Panc1 (cell line): ENCODE measurements at regions not wholly inside any gene's neighbourhood (a gene's known extent, or its start where the extent isn't known, plus 50 kb on each side); places are given as distances from the start of the nearest gene placed in this dataset.

Source experiments
- ATAC-seq: fragments of 200-7000 bp; cut with Tn5 transposase; 2 replicates; pipeline ENCODE4 v1.9.1; 2020; ENCODE audit warnings: mild to moderate bottlenecking, moderate library complexity
- BruUV-seq: library from RNA; stranded (reverse); fragments of 400-500 nt; replicated peaks from 2 replicates; lab custom pipeline; 2021; lab: Mats Ljungman, UMichigan
- CTCF ChIA-PET: fragments of 300-600 bp; sonication (Branson Sonifier 250); formaldehyde crosslinking; loops from one replicate; lab custom pipeline; 2022; ENCODE audit warnings: antibody characterized with exemption; lab: Charles Lee
- POLR2A ChIA-PET: fragments of 300-600 bp; sonication (Branson Sonifier 250); formaldehyde crosslinking; loops from one replicate; lab custom pipeline; 2022; ENCODE audit warnings: antibody characterized with exemption; lab: Charles Lee
- DNase-seq: peaks from one replicate; pipeline ENCODE4 v3.0.0-alpha.2; 2010; ENCODE audit warnings: low read depth, low spot score
- H3K27ac ChIP-seq: 2 replicates; pipeline ENCODE4 v1.5.1; 2011; ENCODE audit warnings: mild to moderate bottlenecking, low read length, inconsistent platforms
- H3K27me3 ChIP-seq: fragments of 200-500 bp; sonication (Bioruptor generic); 2 replicates; pipeline ENCODE4 v1.6.0; 2014; ENCODE audit warnings: low read length, inconsistent platforms; ENCODE audit not compliant: control insufficient read depth, insufficient read depth
- H3K36me3 ChIP-seq: fragments of 200-500 bp; sonication (Bioruptor generic); 2 replicates; pipeline ENCODE4 v1.5.1; 2014; ENCODE audit warnings: inconsistent platforms, mild to moderate bottlenecking, low read length, moderate library complexity; ENCODE audit not compliant: control insufficient read depth, insufficient read depth
- H3K4me1 ChIP-seq: 2 replicates; pipeline ENCODE4 v1.5.1; 2011; ENCODE audit warnings: inconsistent platforms, mild to moderate bottlenecking, low read length, moderate library complexity; ENCODE audit not compliant: control insufficient read depth, insufficient read depth
- H3K4me3 ChIP-seq, 2 experiments: 2 replicates each; pipeline ENCODE4 v1.5.1; 2011 to 2012; ENCODE audit warnings: low read depth in 2 of 2, low read length in 2 of 2, mild to moderate bottlenecking in 2 of 2, inconsistent platforms in 1 of 2, moderate library complexity in 1 of 2
- H3K9me3 ChIP-seq: fragments of 200-500 bp; sonication (Bioruptor generic); 2 replicates; pipeline ENCODE4 v1.5.1; 2014; ENCODE audit warnings: low read depth, mild to moderate bottlenecking, inconsistent platforms, low read length, moderate library complexity; ENCODE audit not compliant: control insufficient read depth, insufficient read depth
- POLR2AphosphoS5 ChIP-seq: IDR thresholded peaks from 2 replicates; pipeline ENCODE4 v1.6.1; 2012; ENCODE audit warnings: mild to moderate bottlenecking, low read depth, low read length, moderate library complexity
- SIN3A ChIP-seq: IDR thresholded peaks from 2 replicates; pipeline ENCODE4 v1.6.1; 2012; ENCODE audit warnings: low read depth, mild to moderate bottlenecking, low read length, moderate library complexity, borderline replicate concordance; ENCODE audit not compliant: insufficient read depth
- TCF7L2 ChIP-seq: IDR thresholded peaks from 2 replicates; pipeline ENCODE4 v1.6.1; 2011; ENCODE audit warnings: mild to moderate bottlenecking, low read depth, low read length, inconsistent platforms
- in situ Hi-C: cut with HindIII; loops from 2 replicates; pipeline ENCODE4 v1.10.0; 2016; ENCODE audit warnings: low sequenced_read_pairs, low pct_unique_long_range_greater_than_20kb
- intact Hi-C: fragments of 100-400 bp; cut with micrococcal nuclease; formaldehyde crosslinking; loops from one replicate; pipeline ENCODE4 v1.10.0; 2022; ENCODE audit not compliant: unreplicated experiment
- TF ChIP-seq, protein P1 (sequence below): fragments of 450-650 bp; IDR thresholded peaks from 2 replicates; pipeline ENCODE4 v1.5.1; 2017; ENCODE audit warnings: mild to moderate bottlenecking
- TF ChIP-seq, protein P2 (sequence below), 2 experiments: IDR thresholded peaks; 2 replicates each; pipeline ENCODE4 v1.6.1; 2011 to 2012; ENCODE audit warnings: low read depth in 2 of 2, control low read depth in 1 of 2, low read length in 1 of 2, mild to moderate bottlenecking in 1 of 2, moderate library complexity in 1 of 2; ENCODE audit not compliant: insufficient read depth in 1 of 2

DNA sequence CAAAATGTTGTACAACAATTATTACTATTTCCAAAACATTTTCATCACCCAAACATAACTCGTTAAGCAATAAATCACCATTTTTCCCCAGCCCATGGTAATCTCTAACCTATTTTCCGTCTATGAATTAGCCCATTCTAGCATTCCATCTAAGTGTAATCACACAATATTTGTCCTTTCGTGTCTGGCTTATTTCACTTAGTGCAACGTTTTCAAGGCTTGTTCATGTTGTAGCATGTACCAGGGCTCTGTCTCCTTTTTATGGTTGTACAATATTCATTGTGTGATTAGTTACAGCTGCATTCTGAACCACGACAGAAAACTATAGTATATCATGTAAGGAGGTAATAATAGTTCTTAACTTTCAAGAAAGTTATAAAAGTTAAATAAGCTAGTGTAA lies 656.0 kb upstream of the HS3ST1 start:
- H3K36me3 ChIP-seq, result no peaks in the 10 kb centered on the region
- no peaks in the 10 kb centered on the region for H3K27me3 ChIP-seq
- in situ Hi-C loops, result no loop called here
- no peaks in the 10 kb centered on the region for H3K4me1 ChIP-seq
- intact Hi-C loops, result no loop called here
- H3K27ac ChIP-seq, result no peak overlapping the region
- ChIA-PET CTCF (no interaction called here), POLR2A (no interaction called here)
- no peak overlapping the region for H3K4me3 ChIP-seq
- no peak for DNase-seq
- ATAC-seq, result no peak
- no peaks in the 10 kb centered on the region for H3K9me3 ChIP-seq
- TF ChIP-seq SIN3A (no peak), TCF7L2 (no peak), POLR2AphosphoS5 (no peak)
- TF ChIP-seq, protein P1, sequence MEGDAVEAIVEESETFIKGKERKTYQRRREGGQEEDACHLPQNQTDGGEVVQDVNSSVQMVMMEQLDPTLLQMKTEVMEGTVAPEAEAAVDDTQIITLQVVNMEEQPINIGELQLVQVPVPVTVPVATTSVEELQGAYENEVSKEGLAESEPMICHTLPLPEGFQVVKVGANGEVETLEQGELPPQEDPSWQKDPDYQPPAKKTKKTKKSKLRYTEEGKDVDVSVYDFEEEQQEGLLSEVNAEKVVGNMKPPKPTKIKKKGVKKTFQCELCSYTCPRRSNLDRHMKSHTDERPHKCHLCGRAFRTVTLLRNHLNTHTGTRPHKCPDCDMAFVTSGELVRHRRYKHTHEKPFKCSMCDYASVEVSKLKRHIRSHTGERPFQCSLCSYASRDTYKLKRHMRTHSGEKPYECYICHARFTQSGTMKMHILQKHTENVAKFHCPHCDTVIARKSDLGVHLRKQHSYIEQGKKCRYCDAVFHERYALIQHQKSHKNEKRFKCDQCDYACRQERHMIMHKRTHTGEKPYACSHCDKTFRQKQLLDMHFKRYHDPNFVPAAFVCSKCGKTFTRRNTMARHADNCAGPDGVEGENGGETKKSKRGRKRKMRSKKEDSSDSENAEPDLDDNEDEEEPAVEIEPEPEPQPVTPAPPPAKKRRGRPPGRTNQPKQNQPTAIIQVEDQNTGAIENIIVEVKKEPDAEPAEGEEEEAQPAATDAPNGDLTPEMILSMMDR, result no peak
- TF ChIP-seq, protein P2, sequence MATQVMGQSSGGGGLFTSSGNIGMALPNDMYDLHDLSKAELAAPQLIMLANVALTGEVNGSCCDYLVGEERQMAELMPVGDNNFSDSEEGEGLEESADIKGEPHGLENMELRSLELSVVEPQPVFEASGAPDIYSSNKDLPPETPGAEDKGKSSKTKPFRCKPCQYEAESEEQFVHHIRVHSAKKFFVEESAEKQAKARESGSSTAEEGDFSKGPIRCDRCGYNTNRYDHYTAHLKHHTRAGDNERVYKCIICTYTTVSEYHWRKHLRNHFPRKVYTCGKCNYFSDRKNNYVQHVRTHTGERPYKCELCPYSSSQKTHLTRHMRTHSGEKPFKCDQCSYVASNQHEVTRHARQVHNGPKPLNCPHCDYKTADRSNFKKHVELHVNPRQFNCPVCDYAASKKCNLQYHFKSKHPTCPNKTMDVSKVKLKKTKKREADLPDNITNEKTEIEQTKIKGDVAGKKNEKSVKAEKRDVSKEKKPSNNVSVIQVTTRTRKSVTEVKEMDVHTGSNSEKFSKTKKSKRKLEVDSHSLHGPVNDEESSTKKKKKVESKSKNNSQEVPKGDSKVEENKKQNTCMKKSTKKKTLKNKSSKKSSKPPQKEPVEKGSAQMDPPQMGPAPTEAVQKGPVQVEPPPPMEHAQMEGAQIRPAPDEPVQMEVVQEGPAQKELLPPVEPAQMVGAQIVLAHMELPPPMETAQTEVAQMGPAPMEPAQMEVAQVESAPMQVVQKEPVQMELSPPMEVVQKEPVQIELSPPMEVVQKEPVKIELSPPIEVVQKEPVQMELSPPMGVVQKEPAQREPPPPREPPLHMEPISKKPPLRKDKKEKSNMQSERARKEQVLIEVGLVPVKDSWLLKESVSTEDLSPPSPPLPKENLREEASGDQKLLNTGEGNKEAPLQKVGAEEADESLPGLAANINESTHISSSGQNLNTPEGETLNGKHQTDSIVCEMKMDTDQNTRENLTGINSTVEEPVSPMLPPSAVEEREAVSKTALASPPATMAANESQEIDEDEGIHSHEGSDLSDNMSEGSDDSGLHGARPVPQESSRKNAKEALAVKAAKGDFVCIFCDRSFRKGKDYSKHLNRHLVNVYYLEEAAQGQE (IDR thresholded peaks at IDR 0.05; ENCODE audit: insufficient read depth in 1 of 2, low read depth in 2 of 2, low read length in 1 of 2), result no peak
- no TSS peak for BruUV-seq

DNA sequence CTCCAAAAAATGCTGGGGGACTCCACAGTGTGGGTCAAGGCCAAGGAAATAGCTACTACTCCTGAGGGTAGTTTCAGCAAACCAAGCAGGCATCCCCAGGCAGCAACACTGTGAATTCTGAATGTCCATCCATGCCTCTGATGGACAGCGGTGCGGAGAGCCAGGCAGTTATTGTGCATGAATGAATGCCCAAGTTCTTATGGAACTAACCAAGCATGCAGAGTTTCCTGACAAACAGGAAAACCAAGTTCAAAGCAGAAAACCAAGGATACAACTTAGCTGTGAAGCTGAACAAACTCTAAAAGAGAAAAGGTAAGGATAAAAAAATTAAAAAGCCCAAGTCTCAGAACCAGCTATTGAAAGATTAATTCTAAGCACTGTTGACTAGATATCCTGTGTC lies 642.6 kb upstream of the HS3ST1 start:
- Histone ChIP-seq H3K4me3 (no peak overlapping the region), H3K36me3 (no peaks in the 10 kb centered on the region), H3K27ac (no peak overlapping the region), H3K4me1 (no peaks in the 10 kb centered on the region), H3K27me3 (no peaks in the 10 kb centered on the region), H3K9me3 (no peaks in the 10 kb centered on the region)
- ATAC-seq (no peak), DNase-seq (no peak)
- POLR2A ChIA-PET, result no interaction called here
- TF ChIP-seq, protein P1, result no peak
- TF ChIP-seq SIN3A (no peak), POLR2AphosphoS5 (no peak), TCF7L2 (no peak)
- TF ChIP-seq, protein P2 (IDR thresholded peaks at IDR 0.05; ENCODE audit: insufficient read depth in 1 of 2, low read depth in 2 of 2, low read length in 1 of 2), result no peak
- intact Hi-C loops (no loop called here), in situ Hi-C loops (no loop called here)
- CTCF ChIA-PET, result no interaction called here
- BruUV-seq, result no TSS peak
